Neuronal stem cell (in vitro differentiated cells): ENCODE measurements at regions not wholly inside any gene's neighbourhood (a gene's known extent, or its start where the extent isn't known, plus 50 kb on each side); places are given as distances from the start of the nearest gene placed in this dataset.

Experiments used
- DNase-seq: peaks from one replicate; pipeline ENCODE4 v3.0.0-alpha.2; 2013; ENCODE audit warnings: low spot score
- H2AFZ ChIP-seq: one replicate; pipeline ENCODE4 v1.6.1; 2013; ENCODE audit warnings: mild to moderate bottlenecking, low read length, inconsistent platforms
- H2AK5ac ChIP-seq: 2 replicates; pipeline ENCODE4 v1.6.1; 2013; ENCODE audit warnings: low read depth, mild to moderate bottlenecking, inconsistent platforms, low read length, moderate library complexity, mixed read lengths
- H2BK120ac ChIP-seq: 2 replicates; pipeline ENCODE4 v1.6.1; 2013; ENCODE audit warnings: low read depth, mild to moderate bottlenecking, inconsistent platforms, low read length, moderate library complexity, mixed read lengths
- H2BK12ac ChIP-seq: one replicate; pipeline ENCODE4 v1.6.1; 2013; ENCODE audit warnings: low read length, inconsistent platforms
- H2BK15ac ChIP-seq: 2 replicates; pipeline ENCODE4 v1.6.1; 2013; ENCODE audit warnings: mild to moderate bottlenecking, low read length, inconsistent platforms, mixed read lengths
- H2BK5ac ChIP-seq: one replicate; pipeline ENCODE4 v1.6.1; 2013; ENCODE audit warnings: inconsistent platforms, mild to moderate bottlenecking, low read length, moderate library complexity
- H3K14ac ChIP-seq: one replicate; pipeline ENCODE4 v1.6.1; 2013; ENCODE audit warnings: low read length, inconsistent platforms
- H3K18ac ChIP-seq: 2 replicates; pipeline ENCODE4 v1.6.1; 2013; ENCODE audit warnings: low read length, inconsistent platforms
- H3K23ac ChIP-seq: 2 replicates; pipeline ENCODE4 v1.6.1; 2013; ENCODE audit warnings: low read depth, mild to moderate bottlenecking, mixed read lengths, low read length, inconsistent platforms; ENCODE audit not compliant: poor library complexity
- H3K27ac ChIP-seq: replicated peaks from 3 replicates; pipeline ENCODE4 v1.5.1; 2013; ENCODE audit warnings: low read length, inconsistent platforms
- H3K27me3 ChIP-seq, 3 experiments: 2 replicates each; pipeline ENCODE4 v1.6.1; 2013; ENCODE audit warnings: low read length in 3 of 3, mild to moderate bottlenecking in 2 of 3, inconsistent platforms in 1 of 3, low read depth in 1 of 3, mixed read lengths in 1 of 3, moderate library complexity in 1 of 3; ENCODE audit not compliant: control insufficient read depth in 3 of 3, insufficient read depth in 3 of 3
- H3K36me3 ChIP-seq, 2 donors: replicated peaks in 1 of 2; 2 replicates each; pipeline ENCODE4 v1.6.1; 2013; ENCODE audit warnings: low read length in 2 of 2; ENCODE audit not compliant: control insufficient read depth in 2 of 2, insufficient read depth in 2 of 2
- H3K4ac ChIP-seq: 2 replicates; pipeline ENCODE4 v1.6.1; 2013; ENCODE audit warnings: inconsistent platforms, mild to moderate bottlenecking, low read length, moderate library complexity
- H3K4me1 ChIP-seq, 2 donors: 1 replicate in 1 of 2; 2 replicates in 1 of 2; pipeline ENCODE4 v1.6.1; 2013; ENCODE audit warnings: low read length in 2 of 2, low read depth in 1 of 2; ENCODE audit not compliant: control insufficient read depth in 2 of 2, insufficient read depth in 1 of 2
- H3K4me2 ChIP-seq: one replicate; pipeline ENCODE4 v1.6.1; 2013; ENCODE audit warnings: mild to moderate bottlenecking, low read length, inconsistent platforms; ENCODE audit not compliant: insufficient read depth, poor library complexity, severe bottlenecking
- H3K4me3 ChIP-seq, 2 donors: 2 replicates each; pipeline ENCODE4 v1.5.1; 2013; ENCODE audit warnings: low read length in 2 of 2, mild to moderate bottlenecking in 2 of 2, inconsistent platforms in 1 of 2, moderate library complexity in 1 of 2
- H3K79me1 ChIP-seq: one replicate; pipeline ENCODE4 v1.6.1; 2013; ENCODE audit warnings: low read depth, mild to moderate bottlenecking, inconsistent platforms, low read length, moderate library complexity
- H3K9ac ChIP-seq: one replicate; pipeline ENCODE4 v1.6.1; 2013; ENCODE audit warnings: mild to moderate bottlenecking, low read depth, low read length, inconsistent platforms; ENCODE audit not compliant: poor library complexity
- H3K9me3 ChIP-seq, 2 donors: replicated peaks in 1 of 2; 2 replicates each; pipeline versions ENCODE3 to v1.6.1; 2013; ENCODE audit warnings: low read length in 2 of 2, mild to moderate bottlenecking in 2 of 2, inconsistent platforms in 1 of 2, low read depth in 1 of 2, mixed read lengths in 1 of 2, moderate library complexity in 1 of 2; ENCODE audit not compliant: control insufficient read depth in 2 of 2, insufficient read depth in 1 of 2
- H4K8ac ChIP-seq: one replicate; pipeline ENCODE4 v1.6.1; 2013; ENCODE audit warnings: low read depth, mild to moderate bottlenecking, inconsistent platforms, low read length, moderate library complexity
- H4K91ac ChIP-seq: one replicate; pipeline ENCODE4 v1.6.1; 2013; ENCODE audit warnings: low read length, low read depth, mild to moderate bottlenecking, inconsistent platforms; ENCODE audit not compliant: poor library complexity
- WGBS, 2 donors: extraction: QIAGEN DNeasy Blood & Tissue Kit; methylation state at CpG; one replicate each; pipeline ENCODE4 v1.1.7; 2013; ENCODE audit warnings: missing lambda C conversion rate in 2 of 2, mixed read lengths in 1 of 2; ENCODE audit not compliant: insufficient read length in 2 of 2, insufficient replicate concordance in 1 of 2; ENCODE audit errors: extremely low coverage in 2 of 2; 5-methylcytosine and 5-hydroxymethylcytosine counted together

GRCh38 chr4:67019686-67020437 lies 525.4 kb downstream of the CENPC start:
- Histone ChIP-seq H2BK15ac (no peak overlapping the region), H3K27me3 (no peaks in the 10 kb centered on the region), H2BK12ac (no peak overlapping the region), H3K4me3 (no peak overlapping the region), H3K14ac (no peak overlapping the region), H3K23ac (no peak overlapping the region), H4K91ac (no peak overlapping the region), H3K36me3 (no peaks in the 10 kb centered on the region), H3K4me1 (no peaks in the 10 kb centered on the region), H3K9me3 (no peaks in the 10 kb centered on the region), H3K4me2 (no peak overlapping the region), H4K8ac (no peak overlapping the region), H3K18ac (no peak overlapping the region), H2AFZ (no peak overlapping the region), H2AK5ac (no peak overlapping the region), H3K27ac (no peak overlapping the region), H3K9ac (no peak overlapping the region), H2BK120ac (no peak overlapping the region), H3K79me1 (no peaks in the 10 kb centered on the region), H3K4ac (no peak overlapping the region), H2BK5ac (no peak overlapping the region)
- DNase-seq: no peak
- WGBS, 2 donors: no CpG with 5 or more reads among the region's 3 CpGs

- no peak overlapping the region for H3K4ac ChIP-seq
- DNase-seq: no peak
- no peaks in the 10 kb centered on the region for H3K36me3 ChIP-seq
Measured at GRCh38 chr4:67014592-67014991, 530.7 kb downstream of the CENPC start.

GRCh38 chr4:67006791-67007190 lies 538.5 kb downstream of the CENPC start:
- Histone ChIP-seq H3K4me1 (no peaks in the 10 kb centered on the region), H3K23ac (no peak overlapping the region), H2BK5ac (no peak overlapping the region), H4K8ac (no peak overlapping the region), H3K4me2 (no peak overlapping the region), H2AK5ac (no peak overlapping the region), H2AFZ (no peak overlapping the region), H3K9ac (no peak overlapping the region), H3K27me3 (no peaks in the 10 kb centered on the region), H3K9me3 (no peaks in the 10 kb centered on the region), H2BK120ac (no peak overlapping the region), H2BK15ac (no peak overlapping the region), H3K79me1 (no peaks in the 10 kb centered on the region), H3K4me3 (no peak overlapping the region), H3K14ac (no peak overlapping the region), H2BK12ac (no peak overlapping the region), H3K18ac (no peak overlapping the region), H3K27ac (no peak overlapping the region), H3K4ac (no peak overlapping the region), H4K91ac (no peak overlapping the region), H3K36me3 (no peaks in the 10 kb centered on the region)
- no peak for DNase-seq
- WGBS, 2 donors: no CpG with 5 or more reads among the region's 3 CpGs

More at GRCh38 chr4:67014592-67014991, 530.7 kb downstream of the CENPC start:
- Histone ChIP-seq H3K4me2 (no peak overlapping the region), H3K14ac (no peak overlapping the region), H4K91ac (no peak overlapping the region), H2BK15ac (no peak overlapping the region), H4K8ac (no peak overlapping the region), H3K9me3 (no peaks in the 10 kb centered on the region), H3K9ac (no peak overlapping the region), H3K23ac (no peak overlapping the region), H3K4me3 (no peak overlapping the region), H2AFZ (no peak overlapping the region), H3K4me1 (no peaks in the 10 kb centered on the region), H3K18ac (no peak overlapping the region), H2AK5ac (no peak overlapping the region), H3K79me1 (no peaks in the 10 kb centered on the region), H3K27me3 (no peaks in the 10 kb centered on the region), H3K27ac (no peak overlapping the region), H2BK12ac (no peak overlapping the region), H2BK120ac (no peak overlapping the region), H2BK5ac (no peak overlapping the region)
- no CpG with 5 or more reads among the region's 4 CpGs for WGBS, 2 donors

- H3K27me3 ChIP-seq: no peaks in the 10 kb centered on the region
- no peak overlapping the region for H4K8ac ChIP-seq
- no peak overlapping the region for H3K4me3 ChIP-seq
- no peak overlapping the region for H4K91ac ChIP-seq
- H3K14ac ChIP-seq: no peak overlapping the region
- H3K9ac ChIP-seq: no peak overlapping the region
- no peak overlapping the region for H2BK15ac ChIP-seq
- no peak overlapping the region for H2BK5ac ChIP-seq
- H3K4me2 ChIP-seq: no peak overlapping the region
- H3K27ac ChIP-seq: no peak overlapping the region
- no peak overlapping the region for H2BK120ac ChIP-seq
- H3K23ac ChIP-seq: no peak overlapping the region
- no peaks in the 10 kb centered on the region for H3K4me1 ChIP-seq
- DNase-seq: no peak
- no peak overlapping the region for H3K4ac ChIP-seq
- H2AFZ ChIP-seq: no peak overlapping the region
- no peaks in the 10 kb centered on the region for H3K36me3 ChIP-seq
- no peak overlapping the region for H3K18ac ChIP-seq
- no peaks in the 10 kb centered on the region for H3K79me1 ChIP-seq
- no peak overlapping the region for H2BK12ac ChIP-seq
- H3K9me3 ChIP-seq: no peaks in the 10 kb centered on the region
- no peak overlapping the region for H2AK5ac ChIP-seq
Measured at GRCh38 chr4:66991521-66991920, 553.8 kb downstream of the CENPC start.
